HG03108 (cell line): ENCODE measurements at regions not wholly inside any gene's neighbourhood (a gene's known extent, or its start where the extent isn't known, plus 50 kb on each side); places are given as distances from the start of the nearest gene placed in this dataset.
"Not testable (repeated sequence)": the region's sequence is repeated elsewhere in the genome, so short reads cannot be mapped to it uniquely, and the experiment has no call there.

Source experiments
- ATAC-seq: cut with Tn5 transposase; IDR thresholded peaks from one replicate; pipeline ENCODE4 v1.9.1; 2021; ENCODE audit warnings: moderate library complexity; ENCODE audit not compliant: unreplicated experiment

GRCh38 chr22:46026899-46027210 is 49.9 kb upstream of the WNT7B start:
- ATAC-seq: no peak

DNA sequence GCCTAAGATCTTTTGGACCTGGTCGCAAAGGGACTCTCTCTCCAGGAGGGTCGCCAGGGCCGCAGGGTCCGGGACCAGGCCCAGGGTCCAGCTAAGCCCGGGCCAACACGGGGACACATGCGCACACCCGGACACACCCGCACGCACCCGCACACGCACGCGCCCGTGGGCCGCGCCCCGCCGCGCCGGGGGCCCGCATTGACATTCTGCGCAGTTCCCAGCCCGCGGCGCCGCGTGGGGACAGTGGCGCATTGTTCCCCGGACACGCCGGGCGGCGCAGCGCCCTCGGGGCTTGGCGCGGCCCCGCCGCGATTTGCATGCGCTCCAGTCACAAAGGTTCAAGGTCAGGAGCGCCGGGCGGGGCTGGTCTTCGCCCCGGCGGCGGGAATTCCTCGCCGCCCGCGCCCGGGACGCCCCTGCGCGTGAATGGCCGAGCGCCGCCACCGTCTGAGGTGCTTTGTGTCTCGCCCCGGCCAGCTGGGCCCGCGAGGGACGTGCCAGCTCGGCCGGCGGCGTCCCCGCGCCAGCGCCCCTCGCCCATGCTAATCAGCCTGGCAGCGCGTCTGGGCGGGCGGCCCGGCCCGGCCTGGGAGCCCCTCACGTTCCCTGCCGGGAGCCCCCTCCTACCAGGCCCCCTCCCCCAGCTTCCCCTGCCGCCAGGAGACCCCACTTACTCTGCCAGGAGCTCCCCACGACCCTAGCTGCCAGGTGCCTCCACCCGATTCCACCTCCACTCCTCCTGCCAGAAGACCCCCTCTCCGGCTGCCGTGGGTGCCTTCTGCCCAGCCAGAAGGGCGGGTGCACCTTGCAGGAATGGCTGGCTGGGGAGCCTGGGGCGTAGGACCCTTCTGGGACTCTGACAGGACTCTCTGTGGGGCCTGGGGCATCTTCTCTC is 50.5 kb upstream of the WNT7B start:
- ATAC-seq: no peak

DNA sequence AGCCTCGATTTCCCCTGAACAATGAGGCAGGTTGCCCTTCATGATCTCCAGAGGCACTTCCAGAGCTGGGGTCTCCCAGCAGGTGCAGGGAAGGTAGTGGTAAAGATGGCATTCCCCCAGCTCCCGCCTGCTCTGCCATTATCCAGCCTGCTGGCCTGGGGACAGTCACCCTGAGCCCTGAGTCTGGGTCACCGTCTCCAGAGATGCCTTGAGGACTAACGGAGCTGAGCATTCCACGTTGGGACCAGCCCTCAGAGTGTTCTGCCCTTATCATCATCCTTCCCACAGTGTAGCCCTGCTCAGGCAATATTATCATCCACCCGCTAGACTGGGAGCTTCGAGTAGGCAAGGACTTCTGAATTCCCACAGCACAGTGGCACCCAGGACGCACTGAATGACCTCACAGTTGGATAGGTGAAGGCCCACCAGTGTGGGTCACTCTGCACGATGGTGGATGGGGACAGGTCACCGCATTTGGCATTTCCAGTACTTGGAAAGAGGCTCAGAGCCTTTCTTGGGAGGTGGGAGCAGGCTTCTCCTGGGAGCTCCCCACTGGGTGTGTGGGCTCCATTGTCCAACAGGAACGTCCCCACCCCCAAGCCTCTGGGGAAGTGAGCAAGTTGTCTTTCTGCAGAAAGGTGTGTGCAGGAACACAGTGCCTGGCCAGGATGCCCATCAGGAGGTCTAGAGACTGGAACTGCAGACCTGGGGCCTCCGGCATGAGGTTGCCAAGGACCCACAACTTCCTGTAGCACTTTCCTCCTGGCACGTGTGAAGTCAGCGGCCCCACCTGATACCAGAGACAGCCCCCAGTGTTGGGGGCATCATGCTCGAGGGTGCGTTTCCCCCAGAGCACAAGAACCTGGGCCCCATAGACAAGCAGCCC is 51.4 kb upstream of the WNT7B start:
- ATAC-seq: no peak

DNA sequence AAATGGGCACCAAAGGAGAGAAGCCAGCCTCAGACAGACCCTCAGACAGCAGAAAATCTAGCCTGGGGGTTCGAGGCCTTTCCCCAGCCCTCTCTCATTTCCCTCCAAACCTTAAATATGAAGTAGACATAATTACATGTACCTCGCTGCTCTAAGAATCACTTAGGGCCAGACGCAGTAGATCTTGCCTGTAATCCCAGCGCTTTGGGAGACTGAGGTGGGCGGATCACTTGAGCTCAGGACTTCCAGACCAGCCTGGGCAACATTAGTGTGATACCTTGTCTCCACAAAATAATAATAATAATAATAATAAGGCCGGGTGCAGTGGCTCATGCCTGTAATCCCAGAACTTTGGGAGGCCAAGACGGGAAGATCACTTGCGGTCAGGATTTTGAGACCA is 52.1 kb upstream of the WNT7B start:
- ATAC-seq: no peak

- no peak for ATAC-seq
Measured at GRCh38 chr22:46029574-46030200, 52.7 kb upstream of the WNT7B start.

- no peak for ATAC-seq
Measured at GRCh38 chr22:46030231-46030880, 53.4 kb upstream of the WNT7B start.

GRCh38 chr22:46031066-46031465 is 54.1 kb upstream of the WNT7B start:
- ATAC-seq: no peak

- no peak for ATAC-seq
Measured at GRCh38 chr22:46031557-46031956, 54.6 kb upstream of the WNT7B start.

- ATAC-seq: no peak
Measured at GRCh38 chr22:46031965-46032851, 55.2 kb upstream of the WNT7B start.

DNA sequence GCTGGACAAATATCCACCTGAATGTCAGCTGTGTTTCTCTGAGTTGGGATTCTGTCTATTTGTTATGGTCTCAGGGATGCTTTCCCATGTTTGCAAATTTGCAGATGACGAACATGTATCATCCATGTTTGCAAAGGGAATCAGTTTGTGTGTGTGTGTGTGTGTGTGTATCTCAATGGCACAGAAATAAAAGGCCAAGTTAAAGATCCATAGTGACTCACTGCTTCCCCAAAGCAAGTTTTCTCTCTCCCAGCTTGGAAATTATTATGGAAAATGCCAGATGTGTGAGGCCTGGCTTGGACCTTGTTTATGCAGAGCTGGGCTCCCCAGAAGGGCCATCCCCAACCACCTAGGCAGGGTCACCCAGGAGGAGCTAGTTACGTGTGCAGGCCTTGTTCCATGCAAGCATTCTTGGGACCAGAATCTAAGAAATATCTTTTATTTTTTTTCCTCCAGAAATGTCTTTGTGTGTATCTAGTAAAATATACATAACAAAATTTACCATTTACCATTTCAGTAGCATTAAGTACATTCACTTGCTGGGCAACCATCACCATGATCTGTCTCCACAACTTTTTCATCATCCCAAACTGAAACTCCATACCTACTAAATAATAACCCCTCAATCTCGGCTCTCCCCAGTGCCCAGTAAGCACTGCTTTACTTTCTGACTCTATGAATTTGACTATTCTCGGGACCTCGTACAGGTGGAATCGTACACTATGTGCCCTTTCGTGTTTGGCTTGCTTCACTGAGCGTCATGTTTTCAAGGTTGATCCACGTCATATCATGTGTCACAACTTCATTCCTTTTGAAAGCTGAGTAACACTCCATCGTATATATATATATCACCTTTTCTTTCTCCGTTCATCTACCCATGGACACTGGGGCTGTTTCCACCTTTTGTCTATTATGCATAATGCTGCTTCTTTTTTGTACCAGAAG is 56.6 kb upstream of the WNT7B start:
- ATAC-seq: no peak

GRCh38 chr22:46034480-46034879 is 57.5 kb upstream of the WNT7B start:
- ATAC-seq: not testable (repeated sequence)

DNA sequence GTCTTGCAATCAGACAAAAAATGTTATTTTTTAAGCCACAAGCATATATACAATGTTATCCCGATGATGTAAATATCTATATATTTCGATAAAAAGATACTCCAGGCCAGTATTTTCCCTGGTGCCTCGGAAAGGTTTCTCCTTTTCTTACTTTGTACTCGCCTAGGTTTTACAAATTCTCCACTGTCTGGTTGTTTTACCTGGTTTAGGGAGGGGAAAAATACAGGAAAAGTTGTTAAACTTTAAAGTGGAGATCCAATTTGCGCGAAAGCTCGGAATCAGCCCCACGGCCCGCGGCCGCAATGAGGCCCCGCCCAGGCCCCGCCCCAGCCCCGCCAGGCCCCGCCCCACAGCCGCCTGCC is 58.4 kb upstream of the WNT7B start:
- no peak for ATAC-seq

DNA sequence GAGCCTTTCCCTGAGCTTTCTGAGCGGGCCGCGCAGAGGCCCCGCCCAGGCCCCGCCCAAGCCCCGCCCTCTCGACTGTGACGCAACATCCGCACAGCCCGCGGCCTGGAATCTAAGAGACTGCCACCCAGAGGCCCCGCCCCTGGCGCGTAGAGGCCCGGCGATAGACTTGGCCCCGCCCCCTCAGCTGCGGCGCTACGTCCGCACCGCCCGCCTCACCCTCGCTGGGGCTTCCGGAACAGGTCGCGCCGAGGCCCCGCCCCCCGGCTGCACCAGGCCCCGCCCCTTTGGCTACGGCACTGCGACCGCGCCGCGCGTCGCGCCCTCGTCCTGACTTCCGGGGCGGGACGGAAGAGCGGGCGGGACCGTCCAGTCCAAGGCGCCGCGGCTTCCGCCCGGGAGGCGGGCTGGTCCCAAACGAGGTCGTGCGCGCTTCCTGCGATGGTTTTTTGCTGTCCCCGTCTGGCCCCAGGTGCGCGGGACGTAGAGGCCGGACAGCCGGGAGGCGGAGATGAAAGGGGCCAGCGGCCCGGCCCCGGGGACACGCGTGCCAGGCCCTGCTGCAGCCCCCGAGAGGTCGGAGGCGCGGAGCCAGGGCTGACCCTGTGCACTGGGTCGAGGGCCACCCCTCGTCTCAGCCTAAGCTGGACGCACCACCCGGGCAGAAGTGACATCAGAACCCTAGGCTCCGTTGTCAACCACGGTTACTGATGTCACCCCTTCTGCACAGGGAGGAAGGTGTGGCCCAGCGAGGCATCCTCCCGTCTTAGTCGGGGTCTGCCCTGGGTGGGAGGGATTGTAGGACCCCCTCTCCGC is 59.0 kb upstream of the WNT7B start:
- peak; percentile 84 for ATAC-seq

DNA sequence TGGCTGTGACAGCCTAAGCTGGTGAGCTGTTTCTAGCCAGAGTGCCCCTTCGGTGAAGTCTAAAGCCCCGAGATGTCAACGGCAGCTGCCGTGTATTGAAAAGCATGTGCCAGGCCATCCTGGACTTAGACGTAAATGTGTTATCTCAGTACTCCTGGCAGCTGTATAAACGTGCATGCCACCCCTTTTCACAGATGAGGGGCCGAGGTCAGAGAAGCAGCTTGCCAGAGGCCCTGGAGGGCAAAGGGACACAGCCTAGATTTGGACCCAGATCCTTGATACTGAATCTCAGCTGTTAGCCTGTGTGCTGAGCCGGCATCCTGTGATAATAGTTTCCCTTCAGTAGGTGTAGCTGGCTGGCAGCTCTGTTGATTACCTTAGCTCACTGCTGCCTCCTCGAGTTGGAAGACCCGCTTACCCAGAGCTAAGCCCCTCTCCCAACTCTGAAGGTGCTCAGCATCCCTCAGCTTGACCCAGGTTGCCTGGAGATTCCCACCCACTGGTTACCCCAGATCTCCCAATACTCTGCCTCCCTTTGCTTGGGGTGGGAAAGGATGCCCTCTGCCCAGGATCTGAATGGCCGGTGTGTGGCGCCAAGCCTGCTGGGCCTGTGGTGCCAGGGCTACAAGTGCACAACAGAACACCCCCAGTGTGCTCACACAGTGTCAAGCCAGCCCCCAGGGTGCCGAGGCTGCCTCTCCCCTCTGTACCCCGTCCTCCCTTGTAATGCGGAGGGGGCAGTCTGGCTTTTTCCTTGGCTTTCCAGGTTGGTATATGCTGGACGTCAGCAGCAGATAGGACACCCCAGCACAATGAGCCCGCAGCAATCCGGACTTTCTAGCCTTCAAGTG is 59.8 kb upstream of the WNT7B start:
- no peak for ATAC-seq

DNA sequence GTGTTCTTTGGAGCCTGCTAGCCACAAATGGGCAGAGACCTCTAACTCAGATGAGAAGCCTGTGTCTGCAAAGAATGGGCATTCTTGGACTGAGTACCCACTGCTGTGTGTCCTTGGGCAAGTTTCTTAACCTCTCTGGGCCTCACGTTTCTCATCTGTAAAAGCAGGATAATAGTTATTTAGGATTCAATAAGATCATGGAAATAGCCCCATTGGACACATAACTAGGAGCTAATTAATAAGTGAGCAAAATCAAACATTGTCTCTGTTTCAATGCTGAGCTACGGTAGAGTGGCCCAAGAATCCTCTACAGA is 61.2 kb upstream of the WNT7B start:
- no peak for ATAC-seq

DNA sequence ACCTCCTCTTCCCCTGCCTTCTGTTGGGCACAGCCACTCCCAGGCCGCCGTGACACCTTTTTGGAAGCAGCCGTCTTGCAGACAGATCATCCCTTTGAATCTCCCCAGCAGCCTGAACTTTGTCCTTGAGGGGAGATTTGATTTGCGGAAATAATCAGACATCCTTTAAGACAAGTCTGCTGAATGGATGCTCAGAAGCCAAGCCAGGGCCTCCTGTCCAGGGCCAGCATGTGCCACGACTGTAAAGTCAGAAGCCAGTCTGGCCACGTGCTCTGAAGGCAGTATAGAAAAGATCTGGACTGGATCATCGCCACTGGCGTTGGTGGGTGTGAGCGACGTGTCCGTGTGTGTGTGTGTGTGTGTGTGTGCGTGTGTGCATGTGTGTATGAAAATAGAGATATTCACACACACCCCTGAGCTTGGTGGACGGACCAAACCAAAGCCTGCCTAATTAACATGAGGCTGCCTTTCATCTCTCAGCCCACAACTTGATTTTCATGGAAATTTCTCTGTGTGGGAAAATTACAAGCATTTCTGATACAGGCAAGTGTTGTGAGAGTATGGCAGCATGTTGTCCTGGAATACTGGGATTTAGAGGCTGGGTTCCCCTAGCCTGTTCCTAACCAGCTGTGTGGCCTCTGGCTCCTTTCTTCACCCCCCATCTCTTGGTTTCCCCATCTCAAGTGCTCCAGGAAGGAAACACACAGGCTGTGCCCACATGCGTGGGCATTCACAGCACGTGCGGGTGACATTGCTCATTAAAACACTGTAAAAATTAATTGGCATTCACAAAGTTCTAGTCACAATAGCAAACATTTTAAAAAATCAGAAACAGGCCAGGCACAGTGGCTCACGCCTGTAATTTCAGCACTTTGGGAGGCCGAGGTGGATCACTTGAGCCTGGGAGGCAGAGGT is 61.8 kb upstream of the WNT7B start:
- no peak for ATAC-seq

DNA sequence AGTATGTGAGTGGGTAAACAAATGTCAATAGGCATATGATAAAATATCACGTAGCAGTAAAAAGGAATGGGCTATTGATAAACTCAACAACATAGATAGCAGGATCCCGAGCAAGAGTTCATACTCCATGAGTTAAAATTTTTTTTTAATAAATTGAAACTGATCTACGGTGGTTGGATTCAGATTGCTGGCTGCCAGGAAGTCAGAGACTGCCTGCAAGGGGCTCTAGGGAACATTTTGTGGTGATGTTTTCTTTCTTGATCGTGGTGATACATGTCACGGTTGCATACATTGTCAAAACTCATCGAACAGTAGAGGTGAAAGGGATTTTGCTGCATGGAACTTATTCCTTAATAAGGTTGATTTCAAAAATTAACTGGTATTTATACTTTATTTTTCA is 62.6 kb upstream of the WNT7B start:
- ATAC-seq: no peak
